NCI-H1930 (cell line): ENCODE measurements at regions not wholly inside any gene's neighbourhood (a gene's known extent, or its start where the extent isn't known, plus 50 kb on each side); places are given as distances from the start of the nearest gene placed in this dataset.

ENCODE experiments used
- DNase-seq, 2 experiments: peaks; one replicate each; lab custom pipeline; 2025; lab: John Stamatoyannopoulos, UW

GRCh38 chr9:126261584-126262356 is 64.9 kb upstream of the MVB12B start:
- DNase-seq: no peak

- no peak for DNase-seq
Observed at GRCh38 chr9:126262738-126263137, 63.9 kb upstream of the MVB12B start.

GRCh38 chr9:126270556-126270955 is 56.1 kb upstream of the MVB12B start:
- no peak for DNase-seq

GRCh38 chr9:126275386-126276001 is 51.1 kb upstream of the MVB12B start:
- no peak for DNase-seq

- DNase-seq: no peak
Observed at GRCh38 chr9:126276056-126276728, 50.4 kb upstream of the MVB12B start.
